ENCODE measurements at regions not wholly inside any gene's neighbourhood (a gene's known extent, or its start where the extent isn't known, plus 50 kb on each side); places are given as distances from the start of the nearest gene placed in this dataset.

- Histone ChIP-seq H3K27ac (ENCODE audit: low read length) (no peak overlapping the region), H3K4me1 (ENCODE audit: low read length) (no peaks in the 10 kb centered on the region), H3K79me2 (ENCODE audit: low read length) (no peaks in the 10 kb centered on the region), H3K9me2 (replicated peaks; ENCODE audit: insufficient read depth, low read length) (no peaks in the 10 kb centered on the region), H3K9me3 (ENCODE audit: low read length) (no peaks in the 10 kb centered on the region), H4K20me1 (ENCODE audit: insufficient read depth, low read depth, low read length) (no peaks in the 10 kb centered on the region), H3K9ac (ENCODE audit: low read length) (no peak overlapping the region), H3K4me3 (ENCODE audit: low read length) (no peak overlapping the region), H2AFZ (ENCODE audit: low read length) (no peak overlapping the region), H3K4me2 (ENCODE audit: low read depth, low read length, poor library complexity, severe bottlenecking) (no peak overlapping the region), H3K36me3 (ENCODE audit: insufficient read depth, low read length) (no peaks in the 10 kb centered on the region), H3K27me3 (ENCODE audit: low read length) (no peaks in the 10 kb centered on the region)
- DNase-seq: no peak
These were observed 467.8 kb downstream of the ZNF804A start for GRCh38 chr2:185066128-185066527.

GRCh38 chr2:185069107-185069506 lies 470.8 kb downstream of the ZNF804A start:
- no peaks in the 10 kb centered on the region for H3K36me3 ChIP-seq (ENCODE audit: insufficient read depth, low read length)
- H3K4me1 ChIP-seq (ENCODE audit: low read length): no peaks in the 10 kb centered on the region
- H3K9ac ChIP-seq (ENCODE audit: low read length): no peak overlapping the region
- H3K9me2 ChIP-seq (replicated peaks; ENCODE audit: insufficient read depth, low read length): no peaks in the 10 kb centered on the region
- no peak overlapping the region for H3K27ac ChIP-seq (ENCODE audit: low read length)
- H4K20me1 ChIP-seq (ENCODE audit: insufficient read depth, low read depth, low read length): no peaks in the 10 kb centered on the region
- H3K4me2 ChIP-seq (ENCODE audit: low read depth, low read length, poor library complexity, severe bottlenecking): no peak overlapping the region
- no peak for DNase-seq
- H2AFZ ChIP-seq (ENCODE audit: low read length): no peak overlapping the region
- H3K79me2 ChIP-seq (ENCODE audit: low read length): no peaks in the 10 kb centered on the region
- H3K4me3 ChIP-seq (ENCODE audit: low read length): no peak overlapping the region
- no peaks in the 10 kb centered on the region for H3K27me3 ChIP-seq (ENCODE audit: low read length)
- no peaks in the 10 kb centered on the region for H3K9me3 ChIP-seq (ENCODE audit: low read length)

GRCh38 chr2:185074156-185074555 lies 475.8 kb downstream of the ZNF804A start:
- H3K79me2 ChIP-seq (ENCODE audit: low read length): no peaks in the 10 kb centered on the region
- no peaks in the 10 kb centered on the region for H3K27me3 ChIP-seq (ENCODE audit: low read length)
- no peaks in the 10 kb centered on the region for H3K4me1 ChIP-seq (ENCODE audit: low read length)
- H3K9me3 ChIP-seq (ENCODE audit: low read length): no peaks in the 10 kb centered on the region
- no peak overlapping the region for H3K4me3 ChIP-seq (ENCODE audit: low read length)
- no peak overlapping the region for H2AFZ ChIP-seq (ENCODE audit: low read length)
- no peaks in the 10 kb centered on the region for H3K9me2 ChIP-seq (replicated peaks; ENCODE audit: insufficient read depth, low read length)
- no peak overlapping the region for H3K4me2 ChIP-seq (ENCODE audit: low read depth, low read length, poor library complexity, severe bottlenecking)
- no peak overlapping the region for H3K27ac ChIP-seq (ENCODE audit: low read length)
- no peak overlapping the region for H3K9ac ChIP-seq (ENCODE audit: low read length)
- H3K36me3 ChIP-seq (ENCODE audit: insufficient read depth, low read length): no peaks in the 10 kb centered on the region
- no peaks in the 10 kb centered on the region for H4K20me1 ChIP-seq (ENCODE audit: insufficient read depth, low read depth, low read length)
- DNase-seq: no peak

- Histone ChIP-seq H3K4me1 (ENCODE audit: low read length) (no peaks in the 10 kb centered on the region), H3K4me3 (ENCODE audit: low read length) (no peak overlapping the region), H3K79me2 (ENCODE audit: low read length) (no peaks in the 10 kb centered on the region), H3K27me3 (ENCODE audit: low read length) (no peaks in the 10 kb centered on the region), H2AFZ (ENCODE audit: low read length) (no peak overlapping the region), H3K4me2 (ENCODE audit: low read depth, low read length, poor library complexity, severe bottlenecking) (no peak overlapping the region), H3K9me3 (ENCODE audit: low read length) (no peaks in the 10 kb centered on the region), H3K9me2 (replicated peaks; ENCODE audit: insufficient read depth, low read length) (0 out of 2 replicates have a peak, but pooled peaks cover 3% of the 10 kb centered on the region), H3K9ac (ENCODE audit: low read length) (no peak overlapping the region), H4K20me1 (ENCODE audit: insufficient read depth, low read depth, low read length) (no peaks in the 10 kb centered on the region), H3K27ac (ENCODE audit: low read length) (no peak overlapping the region), H3K36me3 (ENCODE audit: insufficient read depth, low read length) (no peaks in the 10 kb centered on the region)
- DNase-seq: no peak
These were observed 484.4 kb downstream of the ZNF804A start for GRCh38 chr2:185082749-185083148.

GRCh38 chr2:185108588-185108987 lies 510.3 kb downstream of the ZNF804A start:
- Histone ChIP-seq H3K9me3 (ENCODE audit: low read length) (no peaks in the 10 kb centered on the region), H4K20me1 (ENCODE audit: insufficient read depth, low read depth, low read length) (no peaks in the 10 kb centered on the region), H3K9ac (ENCODE audit: low read length) (no peak overlapping the region), H3K4me1 (ENCODE audit: low read length) (no peaks in the 10 kb centered on the region), H3K4me2 (ENCODE audit: low read depth, low read length, poor library complexity, severe bottlenecking) (no peak overlapping the region), H3K79me2 (ENCODE audit: low read length) (no peaks in the 10 kb centered on the region), H3K9me2 (replicated peaks; ENCODE audit: insufficient read depth, low read length) (no peaks in the 10 kb centered on the region), H3K27me3 (ENCODE audit: low read length) (no peaks in the 10 kb centered on the region), H3K36me3 (ENCODE audit: insufficient read depth, low read length) (no peaks in the 10 kb centered on the region), H2AFZ (ENCODE audit: low read length) (no peak overlapping the region), H3K4me3 (ENCODE audit: low read length) (no peak overlapping the region), H3K27ac (ENCODE audit: low read length) (no peak overlapping the region)
- DNase-seq: no peak

- Histone ChIP-seq H4K20me1 (ENCODE audit: insufficient read depth, low read depth, low read length) (no peaks in the 10 kb centered on the region), H3K9me3 (ENCODE audit: low read length) (no peaks in the 10 kb centered on the region), H2AFZ (ENCODE audit: low read length) (no peak overlapping the region), H3K27ac (ENCODE audit: low read length) (no peak overlapping the region), H3K9ac (ENCODE audit: low read length) (no peak overlapping the region), H3K36me3 (ENCODE audit: insufficient read depth, low read length) (no peaks in the 10 kb centered on the region), H3K27me3 (ENCODE audit: low read length) (no peaks in the 10 kb centered on the region), H3K4me3 (ENCODE audit: low read length) (no peak overlapping the region), H3K9me2 (replicated peaks; ENCODE audit: insufficient read depth, low read length) (no peaks in the 10 kb centered on the region), H3K79me2 (ENCODE audit: low read length) (no peaks in the 10 kb centered on the region), H3K4me2 (ENCODE audit: low read depth, low read length, poor library complexity, severe bottlenecking) (no peak overlapping the region), H3K4me1 (ENCODE audit: low read length) (no peaks in the 10 kb centered on the region)
- DNase-seq: no peak
These were observed 529.1 kb downstream of the ZNF804A start for GRCh38 chr2:185127412-185127811.

- Histone ChIP-seq H2AFZ (ENCODE audit: low read length) (no peak overlapping the region), H3K27ac (ENCODE audit: low read length) (no peak overlapping the region), H4K20me1 (ENCODE audit: insufficient read depth, low read depth, low read length) (no peaks in the 10 kb centered on the region), H3K36me3 (ENCODE audit: insufficient read depth, low read length) (no peaks in the 10 kb centered on the region), H3K9me2 (replicated peaks; ENCODE audit: insufficient read depth, low read length) (no peaks in the 10 kb centered on the region), H3K4me1 (ENCODE audit: low read length) (no peaks in the 10 kb centered on the region), H3K9me3 (ENCODE audit: low read length) (no peaks in the 10 kb centered on the region), H3K9ac (ENCODE audit: low read length) (no peak overlapping the region), H3K79me2 (ENCODE audit: low read length) (no peaks in the 10 kb centered on the region), H3K4me2 (ENCODE audit: low read depth, low read length, poor library complexity, severe bottlenecking) (no peak overlapping the region), H3K27me3 (ENCODE audit: low read length) (no peaks in the 10 kb centered on the region), H3K4me3 (ENCODE audit: low read length) (no peak overlapping the region)
- DNase-seq: no peak
These were observed 530.0 kb downstream of the ZNF804A start for GRCh38 chr2:185128346-185128745.

- no peaks in the 10 kb centered on the region for H3K36me3 ChIP-seq (ENCODE audit: insufficient read depth, low read length)
- H3K4me2 ChIP-seq (ENCODE audit: low read depth, low read length, poor library complexity, severe bottlenecking): no peak overlapping the region
- H3K79me2 ChIP-seq (ENCODE audit: low read length): no peaks in the 10 kb centered on the region
- H3K9me3 ChIP-seq (ENCODE audit: low read length): no peaks in the 10 kb centered on the region
- no peak overlapping the region for H3K4me3 ChIP-seq (ENCODE audit: low read length)
- H4K20me1 ChIP-seq (ENCODE audit: insufficient read depth, low read depth, low read length): no peaks in the 10 kb centered on the region
- DNase-seq: no peak
- no peaks in the 10 kb centered on the region for H3K9me2 ChIP-seq (replicated peaks; ENCODE audit: insufficient read depth, low read length)
- no peaks in the 10 kb centered on the region for H3K27me3 ChIP-seq (ENCODE audit: low read length)
- no peak overlapping the region for H2AFZ ChIP-seq (ENCODE audit: low read length)
- no peaks in the 10 kb centered on the region for H3K4me1 ChIP-seq (ENCODE audit: low read length)
- no peak overlapping the region for H3K9ac ChIP-seq (ENCODE audit: low read length)
- H3K27ac ChIP-seq (ENCODE audit: low read length): no peak overlapping the region
These were observed 530.7 kb downstream of the ZNF804A start for GRCh38 chr2:185128996-185129395.

- no peaks in the 10 kb centered on the region for H3K4me1 ChIP-seq (ENCODE audit: low read length)
- H3K9me2 ChIP-seq (replicated peaks; ENCODE audit: insufficient read depth, low read length): no peaks in the 10 kb centered on the region
- no peaks in the 10 kb centered on the region for H3K9me3 ChIP-seq (ENCODE audit: low read length)
- no peaks in the 10 kb centered on the region for H3K27me3 ChIP-seq (ENCODE audit: low read length)
- H4K20me1 ChIP-seq (ENCODE audit: insufficient read depth, low read depth, low read length): no peaks in the 10 kb centered on the region
- no peak overlapping the region for H3K4me2 ChIP-seq (ENCODE audit: low read depth, low read length, poor library complexity, severe bottlenecking)
- H2AFZ ChIP-seq (ENCODE audit: low read length): no peak overlapping the region
- no peaks in the 10 kb centered on the region for H3K36me3 ChIP-seq (ENCODE audit: insufficient read depth, low read length)
- DNase-seq: no peak
- H3K4me3 ChIP-seq (ENCODE audit: low read length): no peak overlapping the region
- H3K9ac ChIP-seq (ENCODE audit: low read length): no peak overlapping the region
- H3K27ac ChIP-seq (ENCODE audit: low read length): no peak overlapping the region
- no peaks in the 10 kb centered on the region for H3K79me2 ChIP-seq (ENCODE audit: low read length)
These were observed 532.4 kb downstream of the ZNF804A start for GRCh38 chr2:185130685-185131084.
